ENCODE measurements at regions not wholly inside any gene's neighbourhood (a gene's known extent, or its start where the extent isn't known, plus 50 kb on each side); places are given as distances from the start of the nearest gene placed in this dataset.

DNA sequence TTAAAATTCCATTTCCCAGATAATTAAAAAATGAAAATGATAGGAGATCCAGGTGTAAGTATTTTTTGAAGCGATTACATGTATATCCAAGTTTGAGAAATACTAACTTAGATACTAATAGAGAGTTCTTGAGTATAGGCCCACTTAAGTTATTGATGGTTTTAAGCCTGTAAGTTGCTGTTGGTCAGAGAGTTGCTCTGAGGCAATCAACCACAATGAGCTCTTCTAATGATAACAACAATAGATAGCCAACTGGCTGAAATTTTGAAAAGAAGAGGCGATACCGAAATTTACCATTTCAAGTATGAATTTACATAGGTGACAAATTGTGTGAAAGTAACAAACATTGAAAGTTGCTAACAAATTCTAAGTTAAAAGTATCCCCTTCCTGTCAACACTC lies 209.5 kb downstream of the MANEA start:
- POLR2A ChIA-PET = no interaction called here
- CTCF ChIA-PET = no interaction called here
- in situ Hi-C loops (cut with HindIII; ENCODE audit: low pct_unique_long_range_greater_than_20kb, low sequenced_read_pairs) = no loop called here

GRCh38 chr6:95790787-95791186 lies 213.5 kb downstream of the MANEA start:
- Histone ChIP-seq H3K9me3 (ENCODE audit: control insufficient read depth, insufficient read depth, low read depth, low read length) (0 out of 2 replicates have a peak, but pooled peaks cover 4% of the 10 kb centered on the region), H3K4me3 (ENCODE audit: low read depth in 2 of 2, low read length in 2 of 2) (no peak overlapping the region), H3K27ac (ENCODE audit: low read length) (no peak overlapping the region), H3K4me1 (ENCODE audit: control insufficient read depth, insufficient read depth, low read length) (no peaks in the 10 kb centered on the region), H3K36me3 (ENCODE audit: control insufficient read depth, insufficient read depth, low read length) (no peaks in the 10 kb centered on the region), H3K27me3 (ENCODE audit: control insufficient read depth, insufficient read depth, low read length) (no peaks in the 10 kb centered on the region)
- ChIA-PET CTCF (no interaction called here), POLR2A (no interaction called here)
- no TSS peak for BruUV-seq (replicated peaks)
- intact Hi-C loops (cut with micrococcal nuclease; ENCODE audit: unreplicated experiment) (no loop called here), in situ Hi-C loops (cut with HindIII; ENCODE audit: low pct_unique_long_range_greater_than_20kb, low sequenced_read_pairs) (no loop called here)
- DNase-seq (ENCODE audit: low read depth, low spot score) = no peak
- ATAC-seq = no peak
- TF ChIP-seq POLR2AphosphoS5 (IDR thresholded peaks at IDR 0.05; ENCODE audit: low read depth, low read length) = no peak
- TF ChIP-seq SIN3A (IDR thresholded peaks at IDR 0.05; ENCODE audit: borderline replicate concordance, insufficient read depth, low read depth, low read length) = no peak
- no peak for TF ChIP-seq REST (IDR thresholded peaks at IDR 0.05; ENCODE audit: insufficient read depth in 1 of 2, low read depth in 2 of 2, low read length in 1 of 2)
- TF ChIP-seq, protein P1, sequence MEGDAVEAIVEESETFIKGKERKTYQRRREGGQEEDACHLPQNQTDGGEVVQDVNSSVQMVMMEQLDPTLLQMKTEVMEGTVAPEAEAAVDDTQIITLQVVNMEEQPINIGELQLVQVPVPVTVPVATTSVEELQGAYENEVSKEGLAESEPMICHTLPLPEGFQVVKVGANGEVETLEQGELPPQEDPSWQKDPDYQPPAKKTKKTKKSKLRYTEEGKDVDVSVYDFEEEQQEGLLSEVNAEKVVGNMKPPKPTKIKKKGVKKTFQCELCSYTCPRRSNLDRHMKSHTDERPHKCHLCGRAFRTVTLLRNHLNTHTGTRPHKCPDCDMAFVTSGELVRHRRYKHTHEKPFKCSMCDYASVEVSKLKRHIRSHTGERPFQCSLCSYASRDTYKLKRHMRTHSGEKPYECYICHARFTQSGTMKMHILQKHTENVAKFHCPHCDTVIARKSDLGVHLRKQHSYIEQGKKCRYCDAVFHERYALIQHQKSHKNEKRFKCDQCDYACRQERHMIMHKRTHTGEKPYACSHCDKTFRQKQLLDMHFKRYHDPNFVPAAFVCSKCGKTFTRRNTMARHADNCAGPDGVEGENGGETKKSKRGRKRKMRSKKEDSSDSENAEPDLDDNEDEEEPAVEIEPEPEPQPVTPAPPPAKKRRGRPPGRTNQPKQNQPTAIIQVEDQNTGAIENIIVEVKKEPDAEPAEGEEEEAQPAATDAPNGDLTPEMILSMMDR (IDR thresholded peaks at IDR 0.05) = no peak
- TF ChIP-seq TCF7L2 (IDR thresholded peaks at IDR 0.05; ENCODE audit: low read depth, low read length) = no peak

More for the DNA sequence above, 209.5 kb downstream of the MANEA start:
- intact Hi-C loops (cut with micrococcal nuclease; ENCODE audit: unreplicated experiment) = no loop called here
- H3K27me3 ChIP-seq (ENCODE audit: control insufficient read depth, insufficient read depth, low read length) = no peaks in the 10 kb centered on the region
- BruUV-seq (replicated peaks) = no TSS peak
- H3K36me3 ChIP-seq (ENCODE audit: control insufficient read depth, insufficient read depth, low read length) = no peaks in the 10 kb centered on the region
- DNase-seq (ENCODE audit: low read depth, low spot score) (no peak), ATAC-seq (no peak)
- 0 out of 2 replicates have a peak, but pooled peaks cover 4% of the 10 kb centered on the region for H3K9me3 ChIP-seq (ENCODE audit: control insufficient read depth, insufficient read depth, low read depth, low read length)
- no peak for TF ChIP-seq REST (IDR thresholded peaks at IDR 0.05; ENCODE audit: insufficient read depth in 1 of 2, low read depth in 2 of 2, low read length in 1 of 2)
- TF ChIP-seq TCF7L2 (IDR thresholded peaks at IDR 0.05; ENCODE audit: low read depth, low read length) = no peak
- TF ChIP-seq, protein P1 (IDR thresholded peaks at IDR 0.05) = no peak
- TF ChIP-seq SIN3A (IDR thresholded peaks at IDR 0.05; ENCODE audit: borderline replicate concordance, insufficient read depth, low read depth, low read length) = no peak
- no peak for TF ChIP-seq POLR2AphosphoS5 (IDR thresholded peaks at IDR 0.05; ENCODE audit: low read depth, low read length)
- no peak overlapping the region for H3K4me3 ChIP-seq (ENCODE audit: low read depth in 2 of 2, low read length in 2 of 2)
- H3K27ac ChIP-seq (ENCODE audit: low read length) = no peak overlapping the region
- H3K4me1 ChIP-seq (ENCODE audit: control insufficient read depth, insufficient read depth, low read length) = no peaks in the 10 kb centered on the region

Data from Panc1 (cell line).